Neural cell (in vitro differentiated cells): ENCODE measurements at regions not wholly inside any gene's neighbourhood (a gene's known extent, or its start where the extent isn't known, plus 50 kb on each side); places are given as distances from the start of the nearest gene placed in this dataset.

Source experiments
- H2AFZ ChIP-seq: fragments of 200-600, 300-800 bp; sonication (generic), shearing (Covaris generic); 2 replicates; pipeline ENCODE4 v1.6.0; 2014; ENCODE audit warnings: low read depth, mild to moderate bottlenecking, antibody characterized with exemption, low read length, moderate library complexity
- H3F3A ChIP-seq: fragments of 200-600 bp; shearing (Covaris generic); 2 replicates; pipeline ENCODE4 v1.6.1; 2016; ENCODE audit warnings: mild to moderate bottlenecking, moderate library complexity, mixed read lengths, antibody characterized with exemption, low read length; ENCODE audit not compliant: insufficient read depth, poor library complexity, severe bottlenecking
- H3K27ac ChIP-seq: fragments of 200-600, 300-800 bp; sonication (generic), shearing (Covaris generic); 2 replicates; pipeline ENCODE4 v1.5.1; 2014; ENCODE audit warnings: mild to moderate bottlenecking, low read length, moderate library complexity
- H3K27me3 ChIP-seq: fragments of 300-800, 200-600 bp; sonication (generic), shearing (Covaris generic); 2 replicates; pipeline ENCODE4 v1.6.0; 2014; ENCODE audit warnings: mild to moderate bottlenecking, low read depth, low read length, moderate library complexity; ENCODE audit not compliant: insufficient read depth
- H3K36me3 ChIP-seq: fragments of 300-800, 200-600 bp; sonication (generic), shearing (Covaris generic); 2 replicates; pipeline ENCODE4 v1.5.1; 2014; ENCODE audit warnings: mild to moderate bottlenecking, antibody characterized with exemption, low read length, moderate library complexity; ENCODE audit not compliant: insufficient read depth
- H3K4me2 ChIP-seq: fragments of 300-800, 200-600 bp; sonication (generic), shearing (Covaris generic); 2 replicates; pipeline ENCODE4 v1.6.0; 2014; ENCODE audit warnings: mild to moderate bottlenecking, low read length
- H3K4me3 ChIP-seq: fragments of 300-800, 200-600 bp; sonication (generic), shearing (Covaris generic); 2 replicates; pipeline ENCODE4 v1.5.1; 2014; ENCODE audit warnings: mild to moderate bottlenecking, low read length, moderate library complexity
- H3K79me2 ChIP-seq: fragments of 200-600 bp; shearing (Covaris generic); replicated peaks from 2 replicates; pipeline ENCODE4 v1.6.0; 2014; ENCODE audit warnings: mild to moderate bottlenecking, low read length, moderate library complexity; ENCODE audit not compliant: insufficient read depth
- H3K9ac ChIP-seq: fragments of 300-800, 200-600 bp; sonication (generic), shearing (Covaris generic); 2 replicates; pipeline ENCODE4 v1.6.1; 2016; ENCODE audit warnings: mild to moderate bottlenecking, low read length, mixed read lengths
- H3K9me2 ChIP-seq: fragments of 200-600 bp; shearing (Covaris generic); 2 replicates; pipeline ENCODE4 v1.6.1; 2016; ENCODE audit warnings: mild to moderate bottlenecking, low read length, mixed read lengths; ENCODE audit not compliant: insufficient read depth
- H3K9me3 ChIP-seq: fragments of 200-600, 300-800 bp; sonication (generic), shearing (Covaris generic); 2 replicates; pipeline ENCODE4 v1.6.1; 2016; ENCODE audit warnings: mild to moderate bottlenecking, mixed run types, low read length, moderate library complexity, mixed read lengths
- H4K20me1 ChIP-seq: fragments of 200-600 bp; shearing (Covaris generic); 2 replicates; pipeline ENCODE4 v1.6.1; 2016; ENCODE audit warnings: mild to moderate bottlenecking, mixed run types; ENCODE audit not compliant: insufficient read depth
- EP300 ChIP-seq: fragments of 450-650 bp; conservative IDR thresholded peaks from 2 replicates; pipeline ENCODE4 v1.6.1; 2014; ENCODE audit warnings: antibody characterized with exemption, mild to moderate bottlenecking, moderate library complexity; ENCODE audit not compliant: poor library complexity, severe bottlenecking
- RAD21 ChIP-seq: fragments of 450-650 bp; conservative IDR thresholded peaks from 2 replicates; pipeline ENCODE4 v1.6.1; 2014; ENCODE audit warnings: antibody characterized with exemption, mild to moderate bottlenecking, moderate library complexity
- SMC3 ChIP-seq: fragments of 450-650 bp; conservative IDR thresholded peaks from 2 replicates; pipeline ENCODE4 v1.6.1; 2014; ENCODE audit warnings: antibody characterized with exemption, mild to moderate bottlenecking, moderate library complexity; ENCODE audit not compliant: poor library complexity
- TAF1 ChIP-seq: IDR thresholded peaks from 2 replicates; pipeline ENCODE4 v1.6.1; 2012; ENCODE audit warnings: low read depth
- TF ChIP-seq, protein P1 (sequence below): IDR thresholded peaks from 2 replicates; pipeline ENCODE4 v1.6.1; 2012; ENCODE audit warnings: borderline replicate concordance

- H3K9me2 ChIP-seq: no peaks in the 10 kb centered on the region
- H3K27me3 ChIP-seq: no peaks in the 10 kb centered on the region
- no peak for TF ChIP-seq SMC3
- no peak for TF ChIP-seq TAF1
- no peak for TF ChIP-seq RAD21
- no peak for TF ChIP-seq EP300
- TF ChIP-seq, protein P1, sequence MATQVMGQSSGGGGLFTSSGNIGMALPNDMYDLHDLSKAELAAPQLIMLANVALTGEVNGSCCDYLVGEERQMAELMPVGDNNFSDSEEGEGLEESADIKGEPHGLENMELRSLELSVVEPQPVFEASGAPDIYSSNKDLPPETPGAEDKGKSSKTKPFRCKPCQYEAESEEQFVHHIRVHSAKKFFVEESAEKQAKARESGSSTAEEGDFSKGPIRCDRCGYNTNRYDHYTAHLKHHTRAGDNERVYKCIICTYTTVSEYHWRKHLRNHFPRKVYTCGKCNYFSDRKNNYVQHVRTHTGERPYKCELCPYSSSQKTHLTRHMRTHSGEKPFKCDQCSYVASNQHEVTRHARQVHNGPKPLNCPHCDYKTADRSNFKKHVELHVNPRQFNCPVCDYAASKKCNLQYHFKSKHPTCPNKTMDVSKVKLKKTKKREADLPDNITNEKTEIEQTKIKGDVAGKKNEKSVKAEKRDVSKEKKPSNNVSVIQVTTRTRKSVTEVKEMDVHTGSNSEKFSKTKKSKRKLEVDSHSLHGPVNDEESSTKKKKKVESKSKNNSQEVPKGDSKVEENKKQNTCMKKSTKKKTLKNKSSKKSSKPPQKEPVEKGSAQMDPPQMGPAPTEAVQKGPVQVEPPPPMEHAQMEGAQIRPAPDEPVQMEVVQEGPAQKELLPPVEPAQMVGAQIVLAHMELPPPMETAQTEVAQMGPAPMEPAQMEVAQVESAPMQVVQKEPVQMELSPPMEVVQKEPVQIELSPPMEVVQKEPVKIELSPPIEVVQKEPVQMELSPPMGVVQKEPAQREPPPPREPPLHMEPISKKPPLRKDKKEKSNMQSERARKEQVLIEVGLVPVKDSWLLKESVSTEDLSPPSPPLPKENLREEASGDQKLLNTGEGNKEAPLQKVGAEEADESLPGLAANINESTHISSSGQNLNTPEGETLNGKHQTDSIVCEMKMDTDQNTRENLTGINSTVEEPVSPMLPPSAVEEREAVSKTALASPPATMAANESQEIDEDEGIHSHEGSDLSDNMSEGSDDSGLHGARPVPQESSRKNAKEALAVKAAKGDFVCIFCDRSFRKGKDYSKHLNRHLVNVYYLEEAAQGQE: no peak
- no peaks in the 10 kb centered on the region for H3K79me2 ChIP-seq
- peaks cover 8% of the 10 kb centered on the region for H3K9me3 ChIP-seq
- no peak overlapping the region for H3K9ac ChIP-seq
- H4K20me1 ChIP-seq: no peaks in the 10 kb centered on the region
- H3F3A ChIP-seq: no peaks in the 10 kb centered on the region
- H3K4me3 ChIP-seq: no peak overlapping the region
- H3K27ac ChIP-seq: no peak overlapping the region
- no peak overlapping the region for H2AFZ ChIP-seq
- no peak overlapping the region for H3K4me2 ChIP-seq
- no peaks in the 10 kb centered on the region for H3K36me3 ChIP-seq
Observed at GRCh38 chr15:81987628-81988027, 58.2 kb downstream of the MEX3B start.

- no peak overlapping the region for H3K4me3 ChIP-seq
- no peaks in the 10 kb centered on the region for H3K9me3 ChIP-seq
- TF ChIP-seq SMC3: no peak
- no peaks in the 10 kb centered on the region for H3K9me2 ChIP-seq
- no peak overlapping the region for H3K4me2 ChIP-seq
- no peaks in the 10 kb centered on the region for H3F3A ChIP-seq
- no peak overlapping the region for H2AFZ ChIP-seq
- no peak overlapping the region for H3K9ac ChIP-seq
- H4K20me1 ChIP-seq: no peaks in the 10 kb centered on the region
- no peaks in the 10 kb centered on the region for H3K36me3 ChIP-seq
- no peaks in the 10 kb centered on the region for H3K27me3 ChIP-seq
- H3K27ac ChIP-seq: no peak overlapping the region
- no peaks in the 10 kb centered on the region for H3K79me2 ChIP-seq
Observed at GRCh38 chr15:81983497-81983896, 62.3 kb downstream of the MEX3B start.

- no peak overlapping the region for H3K9ac ChIP-seq
- H3K27ac ChIP-seq: no peak overlapping the region
- no peaks in the 10 kb centered on the region for H3K36me3 ChIP-seq
- TF ChIP-seq, protein P1: no peak
- no peak for TF ChIP-seq RAD21
- no peak for TF ChIP-seq SMC3
- H3F3A ChIP-seq: no peaks in the 10 kb centered on the region
- H3K4me3 ChIP-seq: no peak overlapping the region
- H3K79me2 ChIP-seq: no peaks in the 10 kb centered on the region
- H3K9me2 ChIP-seq: no peaks in the 10 kb centered on the region
- H4K20me1 ChIP-seq: no peaks in the 10 kb centered on the region
- no peaks in the 10 kb centered on the region for H3K27me3 ChIP-seq
- H2AFZ ChIP-seq: no peak overlapping the region
- H3K9me3 ChIP-seq: no peaks in the 10 kb centered on the region
- H3K4me2 ChIP-seq: no peak overlapping the region
Observed at GRCh38 chr15:81982808-81983207, 63.0 kb downstream of the MEX3B start.
